Skin epidermis (tissue), 12 donors: ENCODE measurements at regions not wholly inside any gene's neighbourhood (a gene's known extent, or its start where the extent isn't known, plus 50 kb on each side); places are given as distances from the start of the nearest gene placed in this dataset.

Experiments
- H3K27ac ChIP-seq, 21 experiments: fragments of 200-600 bp; sonication (generic) in 11 of 21; one replicate each; pipeline ENCODE4 v1.5.0; 2020; ENCODE audit warnings: mild to moderate bottlenecking in 3 of 21, inconsistent platforms in 2 of 21, moderate library complexity in 2 of 21
- H3K4me3 ChIP-seq, 7 experiments: fragments of 200-600 bp; sonication (generic) in 2 of 7; one replicate each; pipeline ENCODE4 v1.5.0; 2020; ENCODE audit warnings: inconsistent platforms in 2 of 7, mild to moderate bottlenecking in 2 of 7, moderate library complexity in 1 of 7

- Histone ChIP-seq H3K4me3 (no peak overlapping the region), H3K27ac (no peak overlapping the region)
These were observed 1183.4 kb upstream of the AUTS2 start for GRCh38 chr7:68414631-68415425.

DNA sequence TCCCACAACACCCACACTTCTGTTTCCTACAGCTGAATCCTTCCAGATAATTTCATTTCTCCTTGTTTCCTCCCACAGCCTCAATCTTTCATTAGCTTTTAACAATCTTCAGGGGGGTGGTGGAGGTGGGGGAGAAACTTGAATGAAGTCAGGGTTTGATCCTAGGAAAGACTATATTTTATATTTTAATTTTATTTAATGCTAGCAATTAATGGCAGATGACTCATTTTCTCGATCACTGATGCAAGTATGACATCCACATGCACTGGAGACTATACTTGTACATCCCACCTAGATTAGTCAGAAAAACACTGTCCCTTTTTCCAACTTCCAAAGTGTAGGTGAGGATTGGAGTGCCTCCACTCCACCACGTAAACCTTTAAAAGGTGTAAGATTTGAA is 1181.3 kb upstream of the AUTS2 start:
- H3K27ac ChIP-seq, result no peak overlapping the region
- no peak overlapping the region for H3K4me3 ChIP-seq

GRCh38 chr7:68417659-68418058 is 1180.6 kb upstream of the AUTS2 start:
- Histone ChIP-seq H3K27ac (no peak overlapping the region), H3K4me3 (no peak overlapping the region)

GRCh38 chr7:68420342-68421192 is 1177.7 kb upstream of the AUTS2 start:
- no peak overlapping the region for H3K27ac ChIP-seq

DNA sequence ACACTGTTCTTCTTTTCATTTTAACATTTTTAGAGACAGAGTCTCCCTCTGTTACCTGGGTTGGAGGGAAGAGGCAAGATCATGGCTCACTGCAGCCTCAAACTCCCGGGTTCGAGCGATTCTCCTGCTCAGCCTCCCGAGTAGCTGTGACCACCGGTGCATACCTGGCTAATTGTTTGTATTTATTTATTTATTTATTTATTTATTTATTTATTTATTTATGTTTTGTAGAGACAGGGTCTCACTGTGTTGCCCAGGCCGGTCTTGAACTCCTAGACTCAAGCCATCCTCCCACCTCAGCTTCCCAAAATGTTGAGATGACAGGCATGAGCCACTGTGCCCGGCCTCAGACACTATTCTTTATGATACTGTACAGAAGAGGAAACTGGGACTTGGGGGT is 1176.6 kb upstream of the AUTS2 start:
- H3K27ac ChIP-seq, result no peak overlapping the region
- H3K4me3 ChIP-seq, result no peak overlapping the region

More at GRCh38 chr7:68420342-68421192, 1177.7 kb upstream of the AUTS2 start:
- no peak overlapping the region for H3K4me3 ChIP-seq

GRCh38 chr7:68422281-68422680 is 1176.0 kb upstream of the AUTS2 start:
- Histone ChIP-seq H3K4me3 (no peak overlapping the region), H3K27ac (no peak overlapping the region)

DNA sequence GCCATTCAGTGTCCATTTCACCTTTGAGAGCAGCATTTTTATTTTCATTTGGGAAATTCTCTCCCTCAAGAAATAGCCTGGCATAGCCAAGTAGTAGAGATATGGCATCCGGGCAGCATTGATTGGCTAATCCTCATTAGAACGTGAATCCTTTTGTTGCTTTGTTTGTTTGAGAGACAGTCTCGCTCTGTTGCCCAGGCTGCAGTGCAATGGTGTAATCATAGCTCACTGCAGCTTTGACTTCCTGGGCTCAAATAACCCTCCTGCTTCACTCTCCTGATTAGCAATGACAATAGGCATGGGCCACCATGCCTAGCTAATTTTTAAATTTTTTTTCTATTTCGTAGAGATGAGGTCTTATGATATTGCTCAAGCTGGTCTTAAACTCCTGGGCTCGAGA is 1174.9 kb upstream of the AUTS2 start:
- no peak overlapping the region for H3K27ac ChIP-seq
- no peak overlapping the region for H3K4me3 ChIP-seq

- no peak overlapping the region for H3K27ac ChIP-seq
- H3K4me3 ChIP-seq, result no peak overlapping the region
These were observed 1173.5 kb upstream of the AUTS2 start for GRCh38 chr7:68424658-68425297.

DNA sequence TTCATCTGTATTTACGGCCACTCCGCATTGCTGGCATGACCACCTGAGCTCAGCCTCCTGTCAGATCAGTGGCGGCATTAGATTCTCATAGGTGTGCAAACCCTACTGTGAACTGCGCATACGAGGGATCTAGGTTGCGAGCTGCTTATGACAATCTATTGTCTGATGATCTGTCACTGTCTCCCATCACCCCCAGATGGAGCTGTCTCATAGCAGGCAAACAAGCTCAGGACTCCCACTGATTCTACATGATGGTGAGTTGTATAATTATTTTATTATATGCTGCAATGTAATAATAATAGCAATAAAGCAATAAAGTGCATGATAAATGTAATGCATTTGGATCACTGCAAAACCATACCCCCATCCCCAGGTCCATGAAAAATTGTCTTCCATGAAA is 1172.9 kb upstream of the AUTS2 start:
- no peak overlapping the region for H3K27ac ChIP-seq
- H3K4me3 ChIP-seq, result no peak overlapping the region

DNA sequence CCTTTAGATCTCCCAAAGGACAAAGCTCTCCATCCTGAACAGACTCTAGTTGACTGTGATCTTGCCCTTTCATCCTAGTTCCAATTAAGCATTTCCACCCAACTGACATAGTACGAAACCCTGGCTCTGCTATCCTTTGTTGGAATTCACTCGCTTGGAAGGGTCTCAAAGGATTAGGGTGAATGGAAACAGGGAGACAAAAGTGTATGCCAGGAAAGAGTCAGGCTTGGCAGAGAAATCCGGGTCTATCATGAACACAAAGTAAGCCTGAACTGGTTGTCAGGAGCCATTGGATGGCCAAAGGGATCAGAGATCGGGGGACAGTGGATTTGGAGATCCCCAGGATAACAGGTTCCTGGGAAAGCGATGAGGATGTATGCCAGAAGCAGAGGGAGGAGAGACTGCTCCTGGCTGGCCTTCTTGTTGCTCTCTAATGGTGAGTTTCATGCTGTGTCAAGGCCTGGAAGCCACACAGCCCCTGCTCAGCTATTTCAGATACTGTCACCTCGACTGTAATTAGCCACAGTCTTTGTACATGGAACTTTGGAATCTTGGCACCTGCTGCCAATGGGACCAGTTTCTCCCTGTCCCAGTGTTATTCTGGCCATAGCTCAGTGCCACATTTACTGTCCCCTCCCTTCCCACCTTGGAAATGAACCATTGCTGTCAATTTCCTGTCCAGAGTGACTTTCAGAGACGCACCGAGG is 1168.7 kb upstream of the AUTS2 start:
- H3K27ac ChIP-seq, result no peak overlapping the region
- no peak overlapping the region for H3K4me3 ChIP-seq

DNA sequence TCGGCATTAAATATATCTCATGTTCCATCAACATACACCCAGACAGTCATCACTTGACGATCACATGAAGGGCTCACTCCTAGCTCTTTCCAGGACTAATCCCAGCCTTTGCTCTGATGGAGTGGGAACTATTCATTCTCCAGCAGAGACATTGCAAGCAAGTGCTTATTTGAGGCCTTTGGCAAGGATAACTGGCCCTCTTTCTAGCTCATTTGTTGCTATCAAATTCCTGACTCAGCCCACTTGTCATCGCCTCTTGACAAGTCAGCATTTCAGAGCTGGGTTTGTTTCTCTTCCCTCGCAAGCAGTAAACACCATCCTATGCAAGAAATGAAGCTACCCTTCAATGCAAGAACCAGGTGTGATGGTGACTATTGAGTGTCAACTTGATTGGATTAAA is 1165.7 kb upstream of the AUTS2 start:
- Histone ChIP-seq H3K27ac (no peak overlapping the region), H3K4me3 (no peak overlapping the region)

GRCh38 chr7:68433462-68434070 is 1164.7 kb upstream of the AUTS2 start:
- Histone ChIP-seq H3K4me3 (no peak overlapping the region), H3K27ac (no peak overlapping the region)

GRCh38 chr7:68434857-68435256 is 1163.4 kb upstream of the AUTS2 start:
- H3K4me3 ChIP-seq, result no peak overlapping the region
- H3K27ac ChIP-seq, result no peak overlapping the region

DNA sequence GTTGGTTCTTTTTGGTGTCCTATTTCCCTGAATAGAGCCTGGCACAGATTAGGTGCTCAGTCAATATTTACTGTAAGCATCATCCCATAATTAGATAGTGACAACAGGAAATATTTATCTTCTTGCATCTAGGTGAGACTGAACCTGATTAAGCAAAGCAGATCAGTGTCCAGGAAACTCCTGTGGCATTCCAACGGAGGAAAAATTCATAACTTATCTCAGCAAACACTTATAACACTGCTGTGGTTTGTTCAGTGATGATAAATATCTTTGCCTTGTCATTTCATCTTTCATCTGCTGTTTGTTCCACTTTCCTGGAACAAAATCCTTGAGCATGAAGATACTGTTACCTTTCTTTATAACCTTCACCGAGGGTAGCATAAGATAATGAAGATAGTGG is 1160.3 kb upstream of the AUTS2 start:
- Histone ChIP-seq H3K4me3 (no peak overlapping the region), H3K27ac (no peak overlapping the region)

DNA sequence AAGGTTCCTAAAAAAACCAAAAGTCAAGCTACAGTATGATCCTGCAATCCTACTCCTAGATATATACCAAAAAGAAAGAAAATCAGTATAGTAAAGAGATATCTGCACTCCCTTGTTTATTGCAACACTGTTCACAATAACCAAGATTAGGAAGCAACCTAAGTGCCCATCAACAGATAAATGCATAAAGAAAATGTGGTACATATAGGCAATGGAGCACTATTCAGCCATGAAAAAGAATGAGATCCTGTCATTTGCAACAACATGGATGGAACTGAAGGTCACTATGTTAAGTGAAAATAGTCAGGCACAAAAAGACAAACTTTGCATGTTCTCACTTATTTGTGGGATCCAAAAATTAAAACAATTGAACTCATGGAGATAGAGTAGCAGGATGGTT is 1159.5 kb upstream of the AUTS2 start:
- H3K27ac ChIP-seq, result no peak overlapping the region
- H3K4me3 ChIP-seq, result no peak overlapping the region

GRCh38 chr7:68439897-68440296 is 1158.4 kb upstream of the AUTS2 start:
- H3K27ac ChIP-seq, result no peak overlapping the region
- H3K4me3 ChIP-seq, result no peak overlapping the region

DNA sequence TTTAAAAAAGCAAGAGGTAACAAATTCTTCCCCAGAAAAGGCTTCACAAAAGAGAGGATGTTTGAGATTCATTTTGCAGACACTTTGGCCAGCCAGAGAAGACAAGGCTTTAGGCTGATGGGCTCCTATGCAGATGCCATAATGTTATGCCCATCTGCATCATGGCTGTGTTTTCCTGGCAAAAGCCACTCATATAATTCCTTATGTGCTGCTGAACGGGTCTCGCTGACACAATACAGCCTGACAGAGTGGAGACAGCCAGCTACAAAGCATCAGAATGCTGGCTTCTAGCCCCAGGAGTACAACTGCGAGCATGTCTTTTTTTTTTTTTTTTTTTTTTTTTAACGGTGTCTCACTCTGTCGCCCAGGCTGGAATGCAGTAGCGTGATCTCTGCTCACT is 1157.4 kb upstream of the AUTS2 start:
- H3K4me3 ChIP-seq, result no peak overlapping the region
- H3K27ac ChIP-seq, result no peak overlapping the region

- H3K4me3 ChIP-seq, result no peak overlapping the region
These were observed 1156.6 kb upstream of the AUTS2 start for GRCh38 chr7:68441645-68442044.

GRCh38 chr7:68442931-68443631 is 1155.2 kb upstream of the AUTS2 start:
- H3K4me3 ChIP-seq, result no peak overlapping the region
- no peak overlapping the region for H3K27ac ChIP-seq

More at GRCh38 chr7:68441645-68442044, 1156.6 kb upstream of the AUTS2 start:
- H3K27ac ChIP-seq, result no peak overlapping the region
